HepG2 (cell line): ENCODE measurements at regions not wholly inside any gene's neighbourhood (a gene's known extent, or its start where the extent isn't known, plus 50 kb on each side); places are given as distances from the start of the nearest gene placed in this dataset.

Experiments
- ATAC-seq: fragments of 200-7000 bp; cut with Tn5 transposase; 3 replicates; pipeline ENCODE4 v1.9.1; 2020; ENCODE audit warnings: mild to moderate bottlenecking, moderate library complexity
- BruUV-seq: library from RNA; stranded (reverse); fragments of 400-500 nt; replicated peaks from 2 replicates; lab custom pipeline; 2021; lab: Mats Ljungman, UMichigan
- CTCF ChIA-PET: fragments of 300-600 bp; formaldehyde crosslinking; extraction: SDS; loops from one replicate; lab custom pipeline; 2021; ENCODE audit warnings: low total read pairs, inconsistent platforms, low intra/inter-chr PET ratio; lab: Yijun Ruan, JAX
- POLR2A ChIA-PET: fragments of 350-600 bp; sonication (Branson Sonifier 250); formaldehyde crosslinking; loops from one replicate; lab custom pipeline; 2020; ENCODE audit warnings: antibody characterized with exemption, inconsistent platforms; lab: Yijun Ruan, JAX
- DNase-seq: peaks from one replicate; pipeline ENCODE4 v3.0.0-alpha.2; 2015; ENCODE audit warnings: low spot score
- FAIRE-seq: peaks from 3 replicates; lab custom pipeline; 2011; peaks lifted over from hg19 to GRCh38; lab: Jason Lieb, UNC
- H2AFZ ChIP-seq: one replicate; pipeline ENCODE4 v1.6.1; 2011; ENCODE audit warnings: low read length, inconsistent platforms
- H3K27ac ChIP-seq: fragments of 300-600 bp; 3 replicates; pipeline ENCODE4 v1.8.0; 2011; ENCODE audit warnings: mixed run types, mild to moderate bottlenecking, mixed read lengths, low read length, inconsistent platforms; ENCODE audit not compliant: insufficient read depth; ENCODE audit errors: extremely low read length
- H3K27me3 ChIP-seq, 2 experiments: fragments of 200-600 bp in 1 of 2; 2 replicates in 1 of 2; 3 replicates in 1 of 2; pipeline versions ENCODE4 v1.6.0 to v1.8.0; 2011; ENCODE audit warnings: low read length in 2 of 2, mild to moderate bottlenecking in 2 of 2, moderate library complexity in 2 of 2, inconsistent platforms in 1 of 2; ENCODE audit not compliant: insufficient read depth in 2 of 2, control insufficient read depth in 1 of 2
- H3K36me3 ChIP-seq, 2 experiments: fragments of 200-600 bp in 1 of 2; replicated peaks in 1 of 2; 2 replicates in 1 of 2; 3 replicates in 1 of 2; pipeline versions ENCODE4 v1.5.1 to v1.8.0; 2011; ENCODE audit warnings: low read length in 2 of 2, inconsistent platforms in 1 of 2; ENCODE audit not compliant: insufficient read depth in 2 of 2, control insufficient read depth in 1 of 2
- H3K4me1 ChIP-seq: 2 replicates; pipeline ENCODE4 v1.5.1; 2012; ENCODE audit warnings: low read length, inconsistent platforms; ENCODE audit not compliant: insufficient read depth
- H3K4me2 ChIP-seq: 2 replicates; pipeline ENCODE4 v1.6.0; 2011; ENCODE audit warnings: low read depth, low read length, inconsistent platforms
- H3K4me3 ChIP-seq, 3 experiments: fragments of 200-600 bp in 1 of 3; sonication (generic), shearing (Covaris generic) in 1 of 3; replicated peaks in 1 of 3; 2 replicates each; pipeline ENCODE4 v1.5.1; 2011 to 2016; ENCODE audit warnings: low read length in 3 of 3, inconsistent platforms in 2 of 3, low read depth in 2 of 3, mild to moderate bottlenecking in 2 of 3, control low read depth in 1 of 3, mixed read lengths in 1 of 3; ENCODE audit not compliant: insufficient read depth in 1 of 3
- H3K79me2 ChIP-seq: one replicate; pipeline ENCODE4 v1.6.1; 2011; ENCODE audit warnings: low read length, inconsistent platforms; ENCODE audit not compliant: insufficient read depth
- H3K9ac ChIP-seq: 2 replicates; pipeline ENCODE4 v1.6.0; 2011; ENCODE audit warnings: mild to moderate bottlenecking, low read depth, low read length, inconsistent platforms; ENCODE audit not compliant: insufficient read depth
- H3K9me3 ChIP-seq: 2 replicates; pipeline ENCODE4 v1.5.1; 2012; ENCODE audit warnings: mild to moderate bottlenecking, low read length
- H4K20me1 ChIP-seq: 2 replicates; pipeline ENCODE4 v1.6.0; 2011; ENCODE audit warnings: inconsistent platforms, mild to moderate bottlenecking, low read length, moderate library complexity; ENCODE audit not compliant: insufficient read depth
- EHMT2 ChIP-seq: fragments of 200-600 bp; sonication (generic); IDR thresholded peaks from 2 replicates; pipeline ENCODE4 v1.7.0; 2017; ENCODE audit warnings: antibody characterized with exemption, low read depth, low read length, borderline replicate concordance
- EP300 ChIP-seq, 3 experiments: sonication (generic) in 1 of 3; formaldehyde crosslinking in 1 of 3; IDR thresholded peaks; 2 replicates each; pipeline versions ENCODE4 v1.5.1 to v1.6.1; 2011 to 2020; ENCODE audit warnings: low read depth in 2 of 3, low read length in 2 of 3, borderline replicate concordance in 1 of 3, improper control_type of control experiment in 1 of 3, mild to moderate bottlenecking in 1 of 3, missing genetic modification reagents in 1 of 3, moderate library complexity in 1 of 3
- MATR3 ChIP-seq: sonication (generic); formaldehyde crosslinking; IDR thresholded peaks from 2 replicates; pipeline ENCODE4 v1.4.0; 2020; ENCODE audit warnings: missing genetic modification reagents
- MTA3 ChIP-seq: sonication (generic); formaldehyde crosslinking; IDR thresholded peaks from 2 replicates; pipeline ENCODE4 v1.4.0; 2020; ENCODE audit warnings: missing genetic modification reagents
- NR1H2 ChIP-seq: sonication (generic); formaldehyde crosslinking; IDR thresholded peaks from 2 replicates; pipeline ENCODE4 v1.8.1; 2022; ENCODE audit warnings: low read depth, missing genetic modification reagents, borderline replicate concordance
- REL ChIP-seq: sonication (generic); formaldehyde crosslinking; conservative IDR thresholded peaks from 2 replicates; pipeline ENCODE4 v1.8.0; 2022; ENCODE audit warnings: mild to moderate bottlenecking, missing genetic modification reagents, moderate library complexity
- SNAI1 ChIP-seq: sonication (generic); formaldehyde crosslinking; IDR thresholded peaks from 2 replicates; pipeline ENCODE4 v1.5.0; 2020; ENCODE audit warnings: mild to moderate bottlenecking, missing genetic modification reagents, borderline replicate concordance
- SOX5 ChIP-seq: IDR thresholded peaks from 2 replicates; pipeline ENCODE4 v1.6.1; 2016; ENCODE audit warnings: borderline replicate concordance
- ZFP82 ChIP-seq: sonication (generic); formaldehyde crosslinking; IDR thresholded peaks from 2 replicates; pipeline ENCODE4 v1.5.1; 2020; ENCODE audit warnings: mild to moderate bottlenecking, missing genetic modification reagents, borderline replicate concordance
- ZNF720 ChIP-seq: sonication (generic); formaldehyde crosslinking; IDR thresholded peaks from 2 replicates; pipeline ENCODE4 v1.4.0; 2020; ENCODE audit warnings: missing genetic modification reagents
- ZNF839 ChIP-seq: sonication (generic); formaldehyde crosslinking; IDR thresholded peaks from 2 replicates; pipeline ENCODE4 v1.4.0; 2020; ENCODE audit warnings: missing genetic modification reagents, mild to moderate bottlenecking, borderline replicate concordance
- ZNF850 ChIP-seq: sonication (generic); formaldehyde crosslinking; conservative IDR thresholded peaks from 2 replicates; pipeline ENCODE4 v1.9.0; 2021; ENCODE audit warnings: mild to moderate bottlenecking, missing genetic modification reagents
- ZSCAN9 ChIP-seq: IDR thresholded peaks from 2 replicates; pipeline ENCODE4 v1.6.1; 2016; ENCODE audit warnings: borderline replicate concordance
- ZZZ3 ChIP-seq: sonication (generic); formaldehyde crosslinking; IDR thresholded peaks from 2 replicates; pipeline ENCODE4 v1.4.0; 2020; ENCODE audit warnings: missing genetic modification reagents, mild to moderate bottlenecking, borderline replicate concordance
- WGBS: methylation state at CpG from one replicate; pipeline ENCODE4 v1.1.6; 2017; ENCODE audit warnings: low lambda C conversion rate; 5-methylcytosine and 5-hydroxymethylcytosine counted together
- in situ Hi-C: cut with HindIII; loops from 2 replicates; pipeline ENCODE4 v1.10.0; 2017; ENCODE audit warnings: low pct_unique_long_range_greater_than_20kb; ENCODE audit not compliant: extremely low pct_ligation_motif_present
- intact Hi-C: fragments of 100-400 bp; cut with micrococcal nuclease; formaldehyde crosslinking; loops from one replicate; pipeline ENCODE4 v1.10.0; 2022; ENCODE audit not compliant: unreplicated experiment
- TF ChIP-seq, protein P1 (sequence below): sonication (generic); formaldehyde crosslinking; IDR thresholded peaks from 2 replicates; pipeline ENCODE4 v1.4.0; 2020; ENCODE audit warnings: missing genetic modification reagents
- TF ChIP-seq, protein P2 (sequence below): sonication (generic); formaldehyde crosslinking; IDR thresholded peaks from 2 replicates; pipeline ENCODE4 v1.4.0; 2020; ENCODE audit warnings: missing genetic modification reagents
- TF ChIP-seq, protein P3 (sequence below): sonication (generic); formaldehyde crosslinking; IDR thresholded peaks from 2 replicates; pipeline ENCODE4 v1.8.1; 2022; ENCODE audit warnings: low read depth, mild to moderate bottlenecking, missing genetic modification reagents
- TF ChIP-seq, protein P4 (sequence below): IDR thresholded peaks from 2 replicates; pipeline ENCODE4 v1.6.1; 2012; ENCODE audit warnings: inconsistent platforms

DNA sequence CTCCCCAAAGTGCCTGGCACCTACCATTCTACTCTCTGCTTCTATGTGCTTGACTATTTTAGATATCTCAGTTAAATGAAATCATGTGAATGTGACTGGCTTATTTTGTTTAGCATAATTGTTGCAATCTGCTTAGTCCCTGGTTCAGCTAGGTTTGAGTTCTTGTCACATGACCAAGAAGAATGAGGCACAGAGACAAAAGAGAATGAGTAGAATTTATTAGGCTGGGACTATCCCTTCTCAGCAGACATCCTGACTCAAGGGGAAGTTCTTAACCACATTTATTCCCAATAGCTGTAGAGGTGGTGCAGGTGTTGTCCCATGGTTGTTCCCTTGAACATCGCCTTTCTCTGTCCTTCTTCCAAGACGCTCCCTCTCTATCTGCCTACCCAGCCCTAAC, 1485.7 kb downstream of the KCNT2 start:
- intact Hi-C loops, result no loop called here
- POLR2A ChIA-PET, result no interaction called here
- FAIRE-seq, result no peak

More for the DNA sequence above, 1485.7 kb downstream of the KCNT2 start:
- no peaks in the 10 kb centered on the region for H4K20me1 ChIP-seq
- no peak overlapping the region for H2AFZ ChIP-seq
- no peak overlapping the region for H3K4me3 ChIP-seq
- TF ChIP-seq ZNF839 (CRISPR knock-in tag) (no peak), MTA3 (no peak), SOX5 (CRISPR knock-in tag) (no peak), MATR3 (no peak), REL (CRISPR knock-in tag) (no peak), ZNF850 (CRISPR knock-in tag) (no peak), SNAI1 (CRISPR knock-in tag) (no peak), NR1H2 (CRISPR knock-in tag) (no peak), ZSCAN9 (CRISPR knock-in tag) (no peak), ZNF720 (no peak), ZZZ3 (CRISPR knock-in tag) (no peak), EP300 (IDR thresholded peaks at IDR 0.05; ENCODE audit: low read depth in 2 of 2, low read length in 2 of 2) (no peak), EP300 (CRISPR knock-in tag; IDR thresholded peaks at IDR 0.05; ENCODE audit: borderline replicate concordance) (no peak), ZFP82 (CRISPR knock-in tag) (no peak), EHMT2 (no peak)
- TF ChIP-seq, protein P1, sequence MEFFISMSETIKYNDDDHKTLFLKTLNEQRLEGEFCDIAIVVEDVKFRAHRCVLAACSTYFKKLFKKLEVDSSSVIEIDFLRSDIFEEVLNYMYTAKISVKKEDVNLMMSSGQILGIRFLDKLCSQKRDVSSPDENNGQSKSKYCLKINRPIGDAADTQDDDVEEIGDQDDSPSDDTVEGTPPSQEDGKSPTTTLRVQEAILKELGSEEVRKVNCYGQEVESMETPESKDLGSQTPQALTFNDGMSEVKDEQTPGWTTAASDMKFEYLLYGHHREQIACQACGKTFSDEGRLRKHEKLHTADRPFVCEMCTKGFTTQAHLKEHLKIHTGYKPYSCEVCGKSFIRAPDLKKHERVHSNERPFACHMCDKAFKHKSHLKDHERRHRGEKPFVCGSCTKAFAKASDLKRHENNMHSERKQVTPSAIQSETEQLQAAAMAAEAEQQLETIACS, result no peak
- TF ChIP-seq, protein P2, sequence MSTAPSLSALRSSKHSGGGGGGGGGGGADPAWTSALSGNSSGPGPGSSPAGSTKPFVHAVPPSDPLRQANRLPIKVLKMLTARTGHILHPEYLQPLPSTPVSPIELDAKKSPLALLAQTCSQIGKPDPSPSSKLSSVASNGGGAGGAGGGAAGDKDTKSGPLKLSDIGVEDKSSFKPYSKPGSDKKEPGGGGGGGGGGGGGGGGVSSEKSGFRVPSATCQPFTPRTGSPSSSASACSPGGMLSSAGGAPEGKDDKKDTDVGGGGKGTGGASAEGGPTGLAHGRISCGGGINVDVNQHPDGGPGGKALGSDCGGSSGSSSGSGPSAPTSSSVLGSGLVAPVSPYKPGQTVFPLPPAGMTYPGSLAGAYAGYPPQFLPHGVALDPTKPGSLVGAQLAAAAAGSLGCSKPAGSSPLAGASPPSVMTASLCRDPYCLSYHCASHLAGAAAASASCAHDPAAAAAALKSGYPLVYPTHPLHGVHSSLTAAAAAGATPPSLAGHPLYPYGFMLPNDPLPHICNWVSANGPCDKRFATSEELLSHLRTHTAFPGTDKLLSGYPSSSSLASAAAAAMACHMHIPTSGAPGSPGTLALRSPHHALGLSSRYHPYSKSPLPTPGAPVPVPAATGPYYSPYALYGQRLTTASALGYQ (CRISPR knock-in tag), result no peak
- TF ChIP-seq, protein P3, sequence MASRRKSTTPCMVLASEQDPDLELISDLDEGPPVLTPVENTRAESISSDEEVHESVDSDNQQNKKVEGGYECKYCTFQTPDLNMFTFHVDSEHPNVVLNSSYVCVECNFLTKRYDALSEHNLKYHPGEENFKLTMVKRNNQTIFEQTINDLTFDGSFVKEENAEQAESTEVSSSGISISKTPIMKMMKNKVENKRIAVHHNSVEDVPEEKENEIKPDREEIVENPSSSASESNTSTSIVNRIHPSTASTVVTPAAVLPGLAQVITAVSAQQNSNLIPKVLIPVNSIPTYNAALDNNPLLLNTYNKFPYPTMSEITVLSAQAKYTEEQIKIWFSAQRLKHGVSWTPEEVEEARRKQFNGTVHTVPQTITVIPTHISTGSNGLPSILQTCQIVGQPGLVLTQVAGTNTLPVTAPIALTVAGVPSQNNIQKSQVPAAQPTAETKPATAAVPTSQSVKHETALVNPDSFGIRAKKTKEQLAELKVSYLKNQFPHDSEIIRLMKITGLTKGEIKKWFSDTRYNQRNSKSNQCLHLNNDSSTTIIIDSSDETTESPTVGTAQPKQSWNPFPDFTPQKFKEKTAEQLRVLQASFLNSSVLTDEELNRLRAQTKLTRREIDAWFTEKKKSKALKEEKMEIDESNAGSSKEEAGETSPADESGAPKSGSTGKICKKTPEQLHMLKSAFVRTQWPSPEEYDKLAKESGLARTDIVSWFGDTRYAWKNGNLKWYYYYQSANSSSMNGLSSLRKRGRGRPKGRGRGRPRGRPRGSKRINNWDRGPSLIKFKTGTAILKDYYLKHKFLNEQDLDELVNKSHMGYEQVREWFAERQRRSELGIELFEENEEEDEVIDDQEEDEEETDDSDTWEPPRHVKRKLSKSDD (CRISPR knock-in tag), result no peak
- TF ChIP-seq, protein P4, sequence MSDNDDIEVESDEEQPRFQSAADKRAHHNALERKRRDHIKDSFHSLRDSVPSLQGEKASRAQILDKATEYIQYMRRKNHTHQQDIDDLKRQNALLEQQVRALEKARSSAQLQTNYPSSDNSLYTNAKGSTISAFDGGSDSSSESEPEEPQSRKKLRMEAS, result no peak
- no peak for DNase-seq
- H3K27me3 ChIP-seq, result no peaks in the 10 kb centered on the region
- no peak overlapping the region for H3K4me2 ChIP-seq
- H3K9ac ChIP-seq, result no peak overlapping the region
- H3K4me1 ChIP-seq, result no peaks in the 10 kb centered on the region
- no peaks in the 10 kb centered on the region for H3K36me3 ChIP-seq
- no peaks in the 10 kb centered on the region for H3K9me3 ChIP-seq
- CTCF ChIA-PET, result no interaction called here
- no peak for ATAC-seq
- in situ Hi-C loops, result no loop called here
- 48% methylated on average over 2 of the region's 2 CpGs for WGBS
- no TSS peak for BruUV-seq
- H3K27ac ChIP-seq, result no peak overlapping the region
- no peaks in the 10 kb centered on the region for H3K79me2 ChIP-seq
